ENCODE measurements at regions not wholly inside any gene's neighbourhood (a gene's known extent, or its start where the extent isn't known, plus 50 kb on each side); places are given as distances from the start of the nearest gene placed in this dataset.
A peak's percentile ranks its signal among the peaks of the same experiment; 100 is the strongest.
"Not testable (repeated sequence)": the region's sequence is repeated elsewhere in the genome, so short reads cannot be mapped to it uniquely, and the experiment has no call there.

GRCh38 chr2:21372654-21373053 lies 248.9 kb downstream of the TDRD15 start:
- DNase-seq (ENCODE audit: extremely low read depth, low read depth), result no peak
- no peak overlapping the region for H3K4me3 ChIP-seq (replicated peaks; ENCODE audit: low read depth, low read length)
- peak; percentile 6 for TF ChIP-seq CTCF (IDR thresholded peaks at IDR 0.05; ENCODE audit: low read depth, low read length, missing control alignments)

- H3K4me3 ChIP-seq (replicated peaks; ENCODE audit: low read depth, low read length), result no peak overlapping the region
- no peak for TF ChIP-seq CTCF (IDR thresholded peaks at IDR 0.05; ENCODE audit: low read depth, low read length, missing control alignments)
- DNase-seq (ENCODE audit: extremely low read depth, low read depth), result no peak
Observed at GRCh38 chr2:21376864-21377263, 253.1 kb downstream of the TDRD15 start.

GRCh38 chr2:21379140-21379539 lies 255.4 kb downstream of the TDRD15 start:
- DNase-seq (ENCODE audit: extremely low read depth, low read depth), result no peak

GRCh38 chr2:21379668-21380067 lies 255.9 kb downstream of the TDRD15 start:
- not testable (repeated sequence) for DNase-seq (ENCODE audit: extremely low read depth, low read depth); H3K4me3 ChIP-seq (replicated peaks; ENCODE audit: low read depth, low read length)

More at GRCh38 chr2:21379140-21379539, 255.4 kb downstream of the TDRD15 start:
- H3K4me3 ChIP-seq (replicated peaks; ENCODE audit: low read depth, low read length), result no peak overlapping the region
- TF ChIP-seq CTCF (IDR thresholded peaks at IDR 0.05; ENCODE audit: low read depth, low read length, missing control alignments), result no peak

GRCh38 chr2:21381421-21381820 lies 257.7 kb downstream of the TDRD15 start:
- no peak overlapping the region for H3K4me3 ChIP-seq (replicated peaks; ENCODE audit: low read depth, low read length)
- DNase-seq (ENCODE audit: extremely low read depth, low read depth), result no peak
- TF ChIP-seq CTCF (IDR thresholded peaks at IDR 0.05; ENCODE audit: low read depth, low read length, missing control alignments), result no peak

GRCh38 chr2:21382701-21383520 lies 259.1 kb downstream of the TDRD15 start:
- H3K4me3 ChIP-seq (replicated peaks; ENCODE audit: low read depth, low read length), result no peak overlapping the region
- DNase-seq (ENCODE audit: extremely low read depth, low read depth), result no peak
- TF ChIP-seq CTCF (IDR thresholded peaks at IDR 0.05; ENCODE audit: low read depth, low read length, missing control alignments), result no peak

GRCh38 chr2:21386666-21387065 lies 262.9 kb downstream of the TDRD15 start:
- no peak for TF ChIP-seq CTCF (IDR thresholded peaks at IDR 0.05; ENCODE audit: low read depth, low read length, missing control alignments)
- no peak overlapping the region for H3K4me3 ChIP-seq (replicated peaks; ENCODE audit: low read depth, low read length)

More at GRCh38 chr2:21386666-21387065, 262.9 kb downstream of the TDRD15 start:
- no peak for DNase-seq (ENCODE audit: extremely low read depth, low read depth)

Data from HFF-Myc (cell line).